Stimulated activated naive CD8-positive, alpha-beta T cell treated with anti-CD3 and anti-CD28 coated beads, Interleukin-15, amount 100 ng/mL, for 72 hours (primary cell): ENCODE measurements at regions not wholly inside any gene's neighbourhood (a gene's known extent, or its start where the extent isn't known, plus 50 kb on each side); places are given as distances from the start of the nearest gene placed in this dataset.

Experiments used
- ATAC-seq: fragments of 150-1000 bp; cut with Tn5 transposase; 2 replicates; pipeline ENCODE4 v1.10.0; 2021; ENCODE audit warnings: mild to moderate bottlenecking, moderate library complexity
- DNase-seq, 2 donors: peaks; one replicate each; pipeline ENCODE4 v3.0.0; 2021 to 2022
- H3K27ac Mint-ChIP-seq, 2 donors: one replicate each; pipeline ENCODE4 v1.8.0; 2022; ENCODE audit warnings: mild to moderate bottlenecking in 2 of 2, mixed read lengths in 2 of 2, moderate library complexity in 2 of 2
- H3K27me3 Mint-ChIP-seq: one replicate; pipeline ENCODE4 v1.8.0; 2022; ENCODE audit warnings: mixed read lengths
- H3K4me1 Mint-ChIP-seq: one replicate; pipeline ENCODE4 v1.8.0; 2022; ENCODE audit warnings: mild to moderate bottlenecking, mixed read lengths
- H3K4me3 Mint-ChIP-seq, 2 donors: one replicate each; pipeline ENCODE4 v1.8.0; 2022; ENCODE audit warnings: mild to moderate bottlenecking in 2 of 2, mixed read lengths in 2 of 2, moderate library complexity in 1 of 2
- H3K9me3 Mint-ChIP-seq, 2 donors: one replicate each; pipeline ENCODE4 v1.8.0; 2022; ENCODE audit warnings: mixed read lengths in 2 of 2

DNA sequence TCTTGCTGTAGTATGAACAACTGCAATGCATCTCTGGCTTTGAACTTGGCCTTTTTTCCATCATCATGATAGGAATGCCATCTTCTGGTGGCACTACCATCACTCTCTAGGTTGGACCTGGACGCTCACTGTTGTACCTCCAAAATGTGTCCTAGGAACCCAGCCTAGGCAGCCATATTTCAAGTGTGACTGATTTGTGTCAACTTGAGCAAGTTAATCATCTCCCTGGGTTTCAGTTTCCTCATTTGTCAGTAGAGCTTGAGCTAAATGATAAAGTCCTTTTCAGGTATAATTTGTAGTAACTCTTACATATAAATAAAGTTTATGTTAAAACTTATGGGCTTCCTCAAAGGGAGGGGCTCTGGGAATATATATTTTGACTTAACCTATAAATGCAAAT, 241.7 kb upstream of the CEP162 start:
- Mint-ChIP-seq H3K27me3 (no peaks in the 10 kb centered on the region), H3K9me3 (peaks cover 0 to 7% of the 10 kb centered on the region in 2 donors), H3K4me3 (no peak overlapping the region), H3K27ac (no peak overlapping the region), H3K4me1 (no peaks in the 10 kb centered on the region)
- ATAC-seq (no peak), DNase-seq (no peak)

DNA sequence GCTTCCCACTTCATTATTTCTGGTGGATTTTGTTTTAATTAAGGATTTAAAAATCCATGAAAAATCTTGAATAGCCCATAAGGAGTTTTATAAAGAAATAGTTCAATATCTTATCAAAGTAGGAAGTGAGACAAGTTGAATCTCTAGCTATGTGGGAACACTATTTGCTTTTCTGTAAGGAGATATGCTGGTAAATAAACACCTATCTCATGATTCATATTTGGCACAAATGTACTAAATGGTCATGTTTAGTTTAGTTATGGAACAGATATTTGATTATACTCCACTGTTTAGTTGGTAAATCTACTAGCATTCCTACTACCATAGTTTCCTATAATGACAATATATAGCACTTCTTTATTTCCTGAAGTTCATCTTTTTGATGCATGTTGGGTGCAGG, 239.9 kb upstream of the CEP162 start:
- no peak overlapping the region for H3K4me3 Mint-ChIP-seq
- no peaks in the 10 kb centered on the region for H3K9me3 Mint-ChIP-seq
- H3K27ac Mint-ChIP-seq = no peak overlapping the region
- no peaks in the 10 kb centered on the region for H3K4me1 Mint-ChIP-seq
- ATAC-seq = no peak
- no peaks in the 10 kb centered on the region for H3K27me3 Mint-ChIP-seq
- no peak for DNase-seq

DNA sequence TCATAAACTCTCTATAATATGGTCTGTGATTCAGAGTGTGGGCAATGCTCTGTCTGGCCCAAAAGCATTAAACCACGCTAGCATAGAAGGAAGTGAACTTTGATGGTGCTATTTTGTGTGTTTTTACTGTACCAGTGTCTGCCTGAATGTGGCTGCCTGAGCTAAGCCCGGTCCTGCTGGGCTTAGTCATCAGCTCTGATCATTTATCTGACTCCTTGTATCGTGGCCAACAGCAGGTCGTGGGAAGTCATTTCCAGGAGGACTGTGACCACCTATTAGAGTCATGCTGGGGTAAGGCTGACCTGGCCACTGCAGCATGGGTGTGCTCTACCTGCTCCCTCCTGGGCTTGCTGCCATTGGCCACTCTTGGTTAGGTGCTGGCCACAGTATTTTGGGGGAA, 239.1 kb upstream of the CEP162 start:
- H3K4me1 Mint-ChIP-seq = no peaks in the 10 kb centered on the region
- no peak overlapping the region for H3K27ac Mint-ChIP-seq
- DNase-seq (no peak), ATAC-seq (no peak)
- no peaks in the 10 kb centered on the region for H3K9me3 Mint-ChIP-seq
- no peaks in the 10 kb centered on the region for H3K27me3 Mint-ChIP-seq
- H3K4me3 Mint-ChIP-seq = no peak overlapping the region

- Mint-ChIP-seq H3K9me3 (no peaks in the 10 kb centered on the region), H3K4me3 (no peak overlapping the region), H3K27ac (no peak overlapping the region), H3K27me3 (no peaks in the 10 kb centered on the region), H3K4me1 (no peaks in the 10 kb centered on the region)
- DNase-seq (no peak), ATAC-seq (no peak)
Observed at GRCh38 chr6:84464471-84464870, 237.0 kb upstream of the CEP162 start.

GRCh38 chr6:84462698-84463097, 235.3 kb upstream of the CEP162 start:
- Mint-ChIP-seq H3K4me1 (no peaks in the 10 kb centered on the region), H3K9me3 (no peaks in the 10 kb centered on the region), H3K27me3 (no peaks in the 10 kb centered on the region), H3K27ac (no peak overlapping the region), H3K4me3 (no peak overlapping the region)
- DNase-seq (no peak), ATAC-seq (no peak)

- DNase-seq (no peak), ATAC-seq (no peak)
- Mint-ChIP-seq H3K4me1 (no peaks in the 10 kb centered on the region), H3K27me3 (no peaks in the 10 kb centered on the region), H3K27ac (no peak overlapping the region), H3K4me3 (no peak overlapping the region), H3K9me3 (no peaks in the 10 kb centered on the region)
Observed at GRCh38 chr6:84461461-84461860, 234.0 kb upstream of the CEP162 start.

DNA sequence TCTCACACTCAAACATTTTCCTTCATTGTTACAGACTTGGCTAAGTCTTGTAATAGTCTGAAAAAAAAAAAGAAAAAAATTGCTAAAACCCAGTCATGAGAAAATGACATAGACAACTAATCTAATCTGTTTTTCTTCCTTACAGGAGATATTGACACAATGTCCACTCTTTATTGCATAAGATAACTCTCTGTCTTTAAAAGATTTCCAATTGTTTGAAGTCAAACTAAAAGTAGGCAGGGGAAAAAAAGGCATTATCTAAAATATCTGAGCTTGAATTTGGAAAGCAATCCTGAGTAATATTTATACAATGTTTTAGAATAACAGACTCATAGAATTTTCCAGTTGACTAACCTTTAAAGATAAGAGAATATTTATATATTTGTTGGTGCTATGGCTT, 233.0 kb upstream of the CEP162 start:
- no peak overlapping the region for H3K4me3 Mint-ChIP-seq
- no peak for DNase-seq
- H3K27me3 Mint-ChIP-seq = no peaks in the 10 kb centered on the region
- no peaks in the 10 kb centered on the region for H3K9me3 Mint-ChIP-seq
- no peaks in the 10 kb centered on the region for H3K4me1 Mint-ChIP-seq
- ATAC-seq = no peak
- H3K27ac Mint-ChIP-seq = no peak overlapping the region

GRCh38 chr6:84459401-84459800, 232.0 kb upstream of the CEP162 start:
- no peak for ATAC-seq
- H3K27me3 Mint-ChIP-seq = no peaks in the 10 kb centered on the region

DNA sequence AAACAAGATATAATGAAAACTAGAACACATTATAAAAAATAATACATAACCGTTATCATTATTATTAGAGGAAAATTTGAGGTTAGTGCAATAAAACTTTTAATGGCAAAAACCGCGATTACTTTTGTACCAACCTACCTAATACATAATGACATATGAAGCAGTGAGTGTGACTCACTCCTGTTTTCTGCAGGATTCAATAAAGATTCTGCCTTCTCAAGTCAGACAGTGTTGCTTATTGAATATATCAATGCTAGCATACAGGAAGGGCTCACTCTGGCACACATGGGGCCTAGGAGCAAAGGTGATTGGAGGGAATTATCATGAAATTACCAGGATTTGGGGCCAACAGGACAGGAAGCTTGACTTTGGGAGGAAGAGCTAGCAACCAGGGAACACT, 230.8 kb upstream of the CEP162 start:
- H3K4me1 Mint-ChIP-seq = no peaks in the 10 kb centered on the region
- ATAC-seq (no peak), DNase-seq (no peak)
- H3K9me3 Mint-ChIP-seq = no peaks in the 10 kb centered on the region
- H3K27me3 Mint-ChIP-seq = no peaks in the 10 kb centered on the region
- H3K4me3 Mint-ChIP-seq = no peak overlapping the region
- no peak overlapping the region for H3K27ac Mint-ChIP-seq

More at GRCh38 chr6:84459401-84459800, 232.0 kb upstream of the CEP162 start:
- no peak overlapping the region for H3K4me3 Mint-ChIP-seq
- H3K4me1 Mint-ChIP-seq = no peaks in the 10 kb centered on the region
- no peak for DNase-seq
- H3K9me3 Mint-ChIP-seq = no peaks in the 10 kb centered on the region
- no peak overlapping the region for H3K27ac Mint-ChIP-seq

- Mint-ChIP-seq H3K27ac (no peak overlapping the region), H3K9me3 (no peaks in the 10 kb centered on the region), H3K4me1 (no peaks in the 10 kb centered on the region), H3K4me3 (no peak overlapping the region), H3K27me3 (no peaks in the 10 kb centered on the region)
- no peak for DNase-seq
- no peak for ATAC-seq
Observed at GRCh38 chr6:84457276-84457675, 229.8 kb upstream of the CEP162 start.

GRCh38 chr6:84456803-84457202, 229.4 kb upstream of the CEP162 start:
- H3K27ac Mint-ChIP-seq = no peak overlapping the region
- no peak overlapping the region for H3K4me3 Mint-ChIP-seq
- ATAC-seq (no peak), DNase-seq (no peak)
- H3K4me1 Mint-ChIP-seq = no peaks in the 10 kb centered on the region
- no peaks in the 10 kb centered on the region for H3K27me3 Mint-ChIP-seq
- H3K9me3 Mint-ChIP-seq = no peaks in the 10 kb centered on the region

DNA sequence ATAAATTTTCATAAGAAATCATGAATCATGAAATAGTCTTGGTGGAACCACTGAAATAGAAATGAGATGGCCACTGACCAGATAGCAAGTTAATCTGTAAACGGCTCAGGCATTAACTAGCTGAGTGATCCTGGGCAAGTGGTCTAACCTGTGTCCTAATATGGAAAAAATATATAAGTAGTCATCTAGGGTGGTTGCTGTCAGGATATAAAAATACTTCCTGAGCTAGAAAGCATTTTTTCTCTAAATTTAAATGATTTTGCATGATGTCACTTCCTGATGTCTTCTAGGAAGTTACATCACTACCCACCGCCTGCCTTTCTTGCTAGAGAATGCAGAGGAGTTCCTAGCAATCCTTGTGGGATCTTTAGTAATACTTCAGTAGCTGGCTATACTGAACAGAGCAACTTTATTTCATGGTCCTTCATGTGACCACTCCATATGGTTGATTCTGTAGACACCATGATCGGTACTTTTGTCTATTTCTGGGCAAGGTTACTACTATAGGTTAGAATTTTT, 228.1 kb upstream of the CEP162 start:
- Mint-ChIP-seq H3K4me1 (no peaks in the 10 kb centered on the region), H3K27ac (no peak overlapping the region), H3K4me3 (no peak overlapping the region), H3K27me3 (no peaks in the 10 kb centered on the region), H3K9me3 (no peaks in the 10 kb centered on the region)
- ATAC-seq (no peak), DNase-seq (no peak)

GRCh38 chr6:84453499-84453898, 226.1 kb upstream of the CEP162 start:
- Mint-ChIP-seq H3K4me1 (no peaks in the 10 kb centered on the region), H3K9me3 (no peaks in the 10 kb centered on the region), H3K4me3 (no peak overlapping the region), H3K27ac (no peak overlapping the region), H3K27me3 (no peaks in the 10 kb centered on the region)
- no peak for DNase-seq
- no peak for ATAC-seq

- Mint-ChIP-seq H3K9me3 (no peaks in the 10 kb centered on the region), H3K27me3 (no peaks in the 10 kb centered on the region), H3K27ac (no peak overlapping the region), H3K4me1 (no peaks in the 10 kb centered on the region), H3K4me3 (no peak overlapping the region)
- DNase-seq (no peak), ATAC-seq (no peak)
Observed at GRCh38 chr6:84450018-84450417, 222.6 kb upstream of the CEP162 start.

- DNase-seq = no peak
- no peak overlapping the region for H3K27ac Mint-ChIP-seq
- H3K4me3 Mint-ChIP-seq = no peak overlapping the region
- no peaks in the 10 kb centered on the region for H3K27me3 Mint-ChIP-seq
- no peaks in the 10 kb centered on the region for H3K9me3 Mint-ChIP-seq
- no peak for ATAC-seq
- H3K4me1 Mint-ChIP-seq = no peaks in the 10 kb centered on the region
Observed at GRCh38 chr6:84449220-84449619, 221.8 kb upstream of the CEP162 start.

GRCh38 chr6:84448331-84448730, 220.9 kb upstream of the CEP162 start:
- no peaks in the 10 kb centered on the region for H3K27me3 Mint-ChIP-seq
- DNase-seq = no peak
- H3K4me3 Mint-ChIP-seq = no peak overlapping the region
- no peak overlapping the region for H3K27ac Mint-ChIP-seq
- no peaks in the 10 kb centered on the region for H3K9me3 Mint-ChIP-seq
- ATAC-seq = no peak
- H3K4me1 Mint-ChIP-seq = no peaks in the 10 kb centered on the region

- no peaks in the 10 kb centered on the region for H3K9me3 Mint-ChIP-seq
- H3K4me3 Mint-ChIP-seq = no peak overlapping the region
- no peaks in the 10 kb centered on the region for H3K4me1 Mint-ChIP-seq
- no peak overlapping the region for H3K27ac Mint-ChIP-seq
- no peak for DNase-seq
- ATAC-seq = no peak
- H3K27me3 Mint-ChIP-seq = no peaks in the 10 kb centered on the region
Observed at GRCh38 chr6:84447651-84448050, 220.2 kb upstream of the CEP162 start.
